ENCODE measurements at regions not wholly inside any gene's neighbourhood (a gene's known extent, or its start where the extent isn't known, plus 50 kb on each side); places are given as distances from the start of the nearest gene placed in this dataset.

DNA sequence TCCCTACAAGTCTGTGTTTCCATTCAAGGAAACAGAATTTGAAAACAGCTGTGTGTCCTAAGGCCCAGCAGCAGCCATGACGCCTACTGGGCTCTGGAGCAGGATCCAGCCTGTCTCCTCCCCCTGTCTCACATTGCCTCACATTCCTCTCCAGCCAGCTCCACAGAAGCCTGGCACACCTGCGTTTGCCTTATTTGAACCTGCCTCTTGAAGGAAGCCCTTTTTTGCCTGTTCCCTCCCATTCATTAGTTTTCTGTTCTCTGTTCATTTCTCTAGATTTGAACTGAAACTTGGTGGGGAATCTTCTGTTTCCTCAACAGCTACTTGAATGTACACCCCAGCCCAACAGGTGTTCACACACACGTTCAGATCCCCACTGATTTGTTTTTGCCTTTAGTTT lies 890.5 kb downstream of the TUSC7 start:
- Histone ChIP-seq H3K9ac (replicated peaks in 1 of 4; ENCODE audit: extremely low read depth in 1 of 4, low read depth in 3 of 4, low read length in 3 of 4) (no peak overlapping the region), H3K4me3 (ENCODE audit: extremely low read depth in 1 of 4, insufficient read depth in 2 of 4, low read depth in 3 of 4, low read length in 4 of 4) (no peak overlapping the region), H2BK15ac (ENCODE audit: low read length) (no peak overlapping the region), H3K56ac (replicated peaks; ENCODE audit: insufficient read length, low read depth, low read length) (no peak overlapping the region), H3K4me1 (replicated peaks in 1 of 4; ENCODE audit: control insufficient read depth in 3 of 4, insufficient read depth in 4 of 4, low read length in 3 of 4) (peaks cover 0 to 5% (median 2%) of the 10 kb centered on the region in 4 experiments; a peak in 2 of 7 replicates), H3K27me3 (replicated peaks in 1 of 4; ENCODE audit: control insufficient read depth in 3 of 4, extremely low read depth in 1 of 4, insufficient read depth in 3 of 4, low read length in 3 of 4) (no peaks in the 10 kb centered on the region), H3K79me1 (ENCODE audit: low read depth, low read length) (no peaks in the 10 kb centered on the region), H2BK120ac (replicated peaks; ENCODE audit: low read depth, low read length) (no peak overlapping the region), H2BK20ac (ENCODE audit: low read length) (no peak overlapping the region), H4K20me1 (replicated peaks in 1 of 2; ENCODE audit: control insufficient read depth in 1 of 2, insufficient read depth in 2 of 2, low read length in 2 of 2) (no peaks in the 10 kb centered on the region), H4K5ac (ENCODE audit: insufficient read length, low read depth, low read length) (no peak overlapping the region), H3K4me2 (ENCODE audit: insufficient read depth in 1 of 2, low read depth in 2 of 2, low read length in 2 of 2) (no peak overlapping the region), H3K23me2 (ENCODE audit: low read depth, low read length) (no peaks in the 10 kb centered on the region), H3K23ac (ENCODE audit: insufficient read length) (no peak overlapping the region), H3K27ac (ENCODE audit: low read depth, low read length) (no peak overlapping the region), H2BK5ac (ENCODE audit: low read depth, low read length) (no peak overlapping the region), H2AFZ (ENCODE audit: low read length) (0 out of 2 replicates have a peak overlapping the region, but pooled peaks have one; percentile 15), H3K18ac (ENCODE audit: extremely low read depth, low read length) (no peak overlapping the region), H3K36me3 (ENCODE audit: control insufficient read depth in 2 of 4, insufficient read depth in 4 of 4, low read length in 3 of 4) (no peaks in the 10 kb centered on the region), H3K9me3 (ENCODE audit: insufficient read depth in 2 of 2, low read depth in 1 of 2, low read length in 1 of 2) (no peaks in the 10 kb centered on the region; a peak in 1 of 4 replicates), H3K79me2 (ENCODE audit: control insufficient read depth in 1 of 2, insufficient read depth in 2 of 2, low read length in 2 of 2) (no peaks in the 10 kb centered on the region), H3K4ac (replicated peaks; ENCODE audit: insufficient read length, low read depth, low read length) (no peak overlapping the region), H2AK5ac (ENCODE audit: low read depth, low read length) (no peak overlapping the region), H4K91ac (replicated peaks; ENCODE audit: insufficient read length, low read length) (no peak overlapping the region), H2BK12ac (ENCODE audit: low read depth, low read length) (no peak overlapping the region), H4K8ac (ENCODE audit: extremely low read depth, insufficient read depth, low read length) (no peak overlapping the region), H3K14ac (ENCODE audit: insufficient read length) (no peak overlapping the region)
- 90% methylated on average over 3 of the region's 3 CpGs; no CpG with 5 or more reads in 1 of the 2 experiments for whole genome bisulfite sequencing, 2 experiments (ENCODE audit: extremely low coverage in 1 of 2, insufficient coverage in 1 of 2, insufficient read length in 1 of 2, insufficient replicate concordance in 2 of 2, low coverage in 1 of 2, low lambda C conversion rate in 2 of 2, missing lambda C conversion rate in 1 of 2)
- TF ChIP-seq TEAD4 (IDR thresholded peaks at IDR 0.05; ENCODE audit: low read depth, low read length) (0 out of 2 replicates have a peak, but pooled peaks have one; percentile 27), YY1 (IDR thresholded peaks at IDR 0.05; ENCODE audit: low read depth, low read length) (0 out of 2 replicates have a peak, but pooled peaks have one; percentile 53), CTBP2 (IDR thresholded peaks at IDR 0.05; ENCODE audit: borderline replicate concordance, insufficient read depth, insufficient read length, low read length) (no peak)
- FAIRE-seq (no peak), DNase-seq (ENCODE audit: low read depth in 1 of 2, low spot score in 2 of 2) (no peak)
- CTCF ChIA-PET (ENCODE audit: partially characterized antibody): no interaction called here
- POLR2A ChIA-PET (ENCODE audit: partially characterized antibody): no interaction called here
